WTC11 (cell line): ENCODE measurements at regions not wholly inside any gene's neighbourhood (a gene's known extent, or its start where the extent isn't known, plus 50 kb on each side); places are given as distances from the start of the nearest gene placed in this dataset.

Experiments
- ATAC-seq: fragments of 200-7000 bp; cut with Tn5 transposase; 2 replicates; pipeline ENCODE4 v1.10.0; 2021; ENCODE audit warnings: mild to moderate bottlenecking, moderate library complexity
- CTCF ChIA-PET: fragments of 300-600 bp; sonication (Branson Sonifier 250); formaldehyde crosslinking; loops from one replicate; lab custom pipeline; 2021; ENCODE audit warnings: antibody characterized with exemption; lab: Charles Lee
- POLR2A ChIA-PET: fragments of 350-600 bp; sonication (Branson Sonifier 250); formaldehyde crosslinking; loops from one replicate; lab custom pipeline; 2021; ENCODE audit warnings: antibody characterized with exemption; lab: Charles Lee
- DNase-seq: peaks from one replicate; pipeline ENCODE4 v3.0.0; 2021; ENCODE audit warnings: low spot score
- H3K27ac Mint-ChIP-seq: 2 replicates; pipeline ENCODE4 v1.8.0; 2021; ENCODE audit warnings: mixed read lengths
- H3K27me3 Mint-ChIP-seq: 2 replicates; pipeline ENCODE4 v1.8.0; 2021; ENCODE audit warnings: low read depth, mild to moderate bottlenecking, moderate library complexity, mixed read lengths
- H3K36me3 Mint-ChIP-seq: 2 replicates; pipeline ENCODE4 v1.8.0; 2021; ENCODE audit warnings: mixed read lengths
- H3K4me1 Mint-ChIP-seq: 2 replicates; pipeline ENCODE4 v1.8.0; 2022; ENCODE audit warnings: mixed read lengths
- H3K4me3 Mint-ChIP-seq: 2 replicates; pipeline ENCODE4 v1.8.0; 2021; ENCODE audit warnings: mild to moderate bottlenecking, moderate library complexity, mixed read lengths
- H3K9me3 Mint-ChIP-seq: 2 replicates; pipeline ENCODE4 v1.8.0; 2021; ENCODE audit warnings: mixed read lengths
- AFF4 ChIP-seq: sonication (generic); formaldehyde crosslinking; IDR thresholded peaks from 2 replicates; pipeline ENCODE4 v1.8.1; 2023; ENCODE audit warnings: mild to moderate bottlenecking, missing genetic modification reagents, borderline replicate concordance
- ATF1 ChIP-seq: sonication (generic); formaldehyde crosslinking; IDR thresholded peaks from 2 replicates; pipeline ENCODE4 v1.8.1; 2023; ENCODE audit warnings: mild to moderate bottlenecking, moderate library complexity, missing genetic modification reagents
- ATF2 ChIP-seq: sonication (generic); formaldehyde crosslinking; IDR thresholded peaks from 2 replicates; pipeline ENCODE4 v1.8.1; 2022; ENCODE audit warnings: low read depth, missing genetic modification reagents, borderline replicate concordance
- CREB1 ChIP-seq: sonication (generic); formaldehyde crosslinking; IDR thresholded peaks from 2 replicates; pipeline ENCODE4 v1.8.0; 2023; ENCODE audit warnings: mild to moderate bottlenecking, missing genetic modification reagents
- CREM ChIP-seq: sonication (generic); formaldehyde crosslinking; IDR thresholded peaks from 2 replicates; pipeline ENCODE4 v1.8.1; 2022; ENCODE audit warnings: mild to moderate bottlenecking, missing genetic modification reagents, moderate library complexity
- E2F1 ChIP-seq: sonication (generic); formaldehyde crosslinking; IDR thresholded peaks from 2 replicates; pipeline ENCODE4 v1.8.0; 2022; ENCODE audit warnings: mild to moderate bottlenecking, missing genetic modification reagents
- E2F4 ChIP-seq: sonication (generic); formaldehyde crosslinking; IDR thresholded peaks from 2 replicates; pipeline ENCODE4 v1.8.1; 2022; ENCODE audit warnings: low read depth, mild to moderate bottlenecking, moderate library complexity, missing genetic modification reagents, borderline replicate concordance
- EMX1 ChIP-seq: fragments of 250-450 bp; sonication (Bioruptor Pico); IDR thresholded peaks from 2 replicates; pipeline ENCODE4 v1.8.0; 2021; ENCODE audit warnings: mild to moderate bottlenecking
- FOXJ3 ChIP-seq: sonication (generic); formaldehyde crosslinking; IDR thresholded peaks from 2 replicates; pipeline ENCODE4 v1.9.0; 2021; ENCODE audit warnings: missing genetic modification reagents, mild to moderate bottlenecking, borderline replicate concordance
- FOXP1 ChIP-seq: sonication (generic); formaldehyde crosslinking; IDR thresholded peaks from 2 replicates; pipeline ENCODE4 v1.8.0; 2022; ENCODE audit warnings: missing genetic modification reagents, mild to moderate bottlenecking, moderate library complexity, borderline replicate concordance
- FOXP4 ChIP-seq: sonication (generic); formaldehyde crosslinking; IDR thresholded peaks from 2 replicates; pipeline ENCODE4 v1.8.0; 2022; ENCODE audit warnings: mild to moderate bottlenecking, missing genetic modification reagents
- GABPB1 ChIP-seq: sonication (generic); formaldehyde crosslinking; IDR thresholded peaks from 2 replicates; pipeline ENCODE4 v1.8.1; 2023; ENCODE audit warnings: mild to moderate bottlenecking, missing genetic modification reagents
- JUN ChIP-seq: sonication (generic); formaldehyde crosslinking; IDR thresholded peaks from 2 replicates; pipeline ENCODE4 v1.8.0; 2023; ENCODE audit warnings: mild to moderate bottlenecking, missing genetic modification reagents
- KAT7 ChIP-seq: sonication (generic); formaldehyde crosslinking; IDR thresholded peaks from 2 replicates; pipeline ENCODE4 v1.8.1; 2023; ENCODE audit warnings: missing genetic modification reagents, mild to moderate bottlenecking, borderline replicate concordance
- NR1H2 ChIP-seq: sonication (generic); formaldehyde crosslinking; IDR thresholded peaks from 2 replicates; pipeline ENCODE4 v1.9.0; 2021; ENCODE audit warnings: mild to moderate bottlenecking, moderate library complexity, missing genetic modification reagents
- NR2C2 ChIP-seq: sonication (generic); formaldehyde crosslinking; IDR thresholded peaks from 2 replicates; pipeline ENCODE4 v1.8.0; 2022; ENCODE audit warnings: mild to moderate bottlenecking, missing genetic modification reagents
- RORB ChIP-seq: fragments of 250-450 bp; sonication (Bioruptor Pico); IDR thresholded peaks from 2 replicates; pipeline ENCODE4 v1.9.0; 2021; ENCODE audit warnings: mild to moderate bottlenecking
- SMAD3 ChIP-seq: sonication (generic); formaldehyde crosslinking; IDR thresholded peaks from 2 replicates; pipeline ENCODE4 v1.8.0; 2022; ENCODE audit warnings: missing genetic modification reagents, mild to moderate bottlenecking, borderline replicate concordance
- TEAD1 ChIP-seq: sonication (generic); formaldehyde crosslinking; IDR thresholded peaks from 2 replicates; pipeline ENCODE4 v1.8.0; 2022; ENCODE audit warnings: mild to moderate bottlenecking, missing genetic modification reagents
- TP53 ChIP-seq: sonication (generic); formaldehyde crosslinking; IDR thresholded peaks from 2 replicates; pipeline ENCODE4 v1.8.1; 2023; ENCODE audit warnings: mild to moderate bottlenecking, missing genetic modification reagents
- ZNF219 ChIP-seq: sonication (generic); formaldehyde crosslinking; IDR thresholded peaks from 2 replicates; pipeline ENCODE4 v1.8.0; 2023; ENCODE audit warnings: missing genetic modification reagents, mild to moderate bottlenecking, borderline replicate concordance
- ZNF232 ChIP-seq: sonication (generic); formaldehyde crosslinking; IDR thresholded peaks from 2 replicates; pipeline ENCODE4 v1.8.0; 2022; ENCODE audit warnings: mild to moderate bottlenecking, missing genetic modification reagents
- ZNF263 ChIP-seq: sonication (generic); formaldehyde crosslinking; IDR thresholded peaks from 2 replicates; pipeline ENCODE4 v1.8.1; 2022; ENCODE audit warnings: low read depth, mild to moderate bottlenecking, moderate library complexity, missing genetic modification reagents
- ZNF317 ChIP-seq: sonication (generic); formaldehyde crosslinking; IDR thresholded peaks from 2 replicates; pipeline ENCODE4 v1.8.1; 2023; ENCODE audit warnings: low read depth, mild to moderate bottlenecking, moderate library complexity, missing genetic modification reagents, borderline replicate concordance

- no peak for TF ChIP-seq AFF4
These were observed 522.6 kb downstream of the GLRX3 start (continued) for GRCh38 chr10:130658687-130659290.

- no peaks in the 10 kb centered on the region for H3K4me1 Mint-ChIP-seq
- ATAC-seq (no peak), DNase-seq (no peak)
- ChIA-PET CTCF (no interaction called here), POLR2A (no interaction called here)
- TF ChIP-seq E2F4 (CRISPR knock-in tag) (no peak), EMX1 (CRISPR knock-in tag) (no peak), ATF2 (CRISPR knock-in tag) (no peak), ZNF232 (no peak), E2F1 (CRISPR knock-in tag) (no peak), FOXJ3 (no peak), GABPB1 (CRISPR knock-in tag) (no peak), KAT7 (no peak), ATF1 (no peak), NR1H2 (no peak), SMAD3 (CRISPR knock-in tag) (no peak), TP53 (CRISPR knock-in tag) (no peak), JUN (CRISPR knock-in tag) (no peak), ZNF263 (no peak), FOXP1 (CRISPR knock-in tag) (no peak), ZNF219 (CRISPR knock-in tag) (no peak)
- H3K27ac Mint-ChIP-seq, result no peak overlapping the region
- peaks cover 63% of the 10 kb centered on the region for H3K36me3 Mint-ChIP-seq
- peaks cover 14% of the 10 kb centered on the region for H3K27me3 Mint-ChIP-seq
- peaks cover 66% of the 10 kb centered on the region for H3K9me3 Mint-ChIP-seq
- H3K4me3 Mint-ChIP-seq, result no peak overlapping the region
These were observed 523.3 kb downstream of the GLRX3 start for GRCh38 chr10:130659528-130659927.

- peaks cover 73% of the 10 kb centered on the region for H3K9me3 Mint-ChIP-seq
- no peak for TF ChIP-seq SMAD3 (CRISPR knock-in tag)
- TF ChIP-seq CREB1 (CRISPR knock-in tag), result no peak
- TF ChIP-seq FOXP4 (CRISPR knock-in tag), result no peak
- TF ChIP-seq ZNF317 (CRISPR knock-in tag), result no peak
- TF ChIP-seq EMX1 (CRISPR knock-in tag), result no peak
- no peak for TF ChIP-seq RORB (CRISPR knock-in tag)
- no peak for TF ChIP-seq TEAD1 (CRISPR knock-in tag)
- TF ChIP-seq E2F1 (CRISPR knock-in tag), result no peak
- no peak for TF ChIP-seq CREM (CRISPR knock-in tag)
- TF ChIP-seq NR2C2, result no peak
These were observed 524.1 kb downstream of the GLRX3 start for GRCh38 chr10:130660266-130660665.

More at GRCh38 chr10:130660266-130660665, 524.1 kb downstream of the GLRX3 start:
- Mint-ChIP-seq H3K4me1 (no peaks in the 10 kb centered on the region), H3K27ac (no peak overlapping the region), H3K36me3 (peaks cover 70% of the 10 kb centered on the region), H3K4me3 (no peak overlapping the region), H3K27me3 (peaks cover 15% of the 10 kb centered on the region)
- no peak for DNase-seq
- ChIA-PET POLR2A (no interaction called here), CTCF (no interaction called here)
- no peak for ATAC-seq
